ENCODE measurements at regions not wholly inside any gene's neighbourhood (a gene's known extent, or its start where the extent isn't known, plus 50 kb on each side); places are given as distances from the start of the nearest gene placed in this dataset.

GRCh38 chr16:13839577-13839976 lies 80.4 kb upstream of the ERCC4 start:
- Histone ChIP-seq H3K9me3 (no peaks in the 10 kb centered on the region), H3F3A (replicated peaks; ENCODE audit: insufficient read depth) (no peaks in the 10 kb centered on the region), H3K27me3 (ENCODE audit: insufficient read depth) (no peaks in the 10 kb centered on the region; the same call in 1 of the 2 replicates), H2AFZ (ENCODE audit: low read depth) (no peak overlapping the region), H3K36me3 (replicated peaks in 1 of 2; ENCODE audit: control insufficient read depth in 1 of 2, insufficient read depth in 2 of 2, low read length in 1 of 2) (no peaks in the 10 kb centered on the region), H3K9me2 (no peaks in the 10 kb centered on the region), H3K4me2 (no peak overlapping the region), H4K20me1 (ENCODE audit: insufficient read depth) (no peaks in the 10 kb centered on the region), H3K4me3 (ENCODE audit: low read depth in 2 of 2, low read length in 1 of 2) (no peak overlapping the region), H3K79me2 (ENCODE audit: insufficient read depth) (no peaks in the 10 kb centered on the region), H3K9ac (no peak overlapping the region), H3K27ac (ENCODE audit: low read depth in 2 of 2, low read length in 1 of 2) (no peak overlapping the region), H3K4me1 (ENCODE audit: control insufficient read depth in 1 of 2, insufficient read depth in 2 of 2, low read depth in 1 of 2, low read length in 1 of 2) (no peaks in the 10 kb centered on the region)
- CTCF ChIA-PET: no interaction called here
- peak; percentile 7; the same call in 1 of the 2 replicates for TF ChIP-seq CTCF (IDR thresholded peaks at IDR 0.05)
- TF ChIP-seq TEAD4 (IDR thresholded peaks at IDR 0.05; ENCODE audit: borderline replicate concordance, insufficient read depth): no peak
- DNase-seq: no peak
- POLR2A ChIA-PET: no interaction called here
- 5% methylated on average over 3 of the region's 3 CpGs for WGBS (ENCODE audit: low lambda C conversion rate)

GRCh38 chr16:13845232-13845631 lies 74.7 kb upstream of the ERCC4 start:
- Histone ChIP-seq H4K20me1 (ENCODE audit: insufficient read depth) (no peaks in the 10 kb centered on the region), H3K9ac (no peak overlapping the region), H2AFZ (ENCODE audit: low read depth) (no peak overlapping the region), H3K9me3 (no peaks in the 10 kb centered on the region), H3K4me2 (no peak overlapping the region), H3K9me2 (no peaks in the 10 kb centered on the region), H3K36me3 (replicated peaks in 1 of 2; ENCODE audit: control insufficient read depth in 1 of 2, insufficient read depth in 2 of 2, low read length in 1 of 2) (no peaks in the 10 kb centered on the region), H3K27me3 (ENCODE audit: insufficient read depth) (no peaks in the 10 kb centered on the region; the same call in 1 of the 2 replicates), H3K79me2 (ENCODE audit: insufficient read depth) (no peaks in the 10 kb centered on the region), H3K4me3 (ENCODE audit: low read depth in 2 of 2, low read length in 1 of 2) (no peak overlapping the region), H3K27ac (ENCODE audit: low read depth in 2 of 2, low read length in 1 of 2) (no peak overlapping the region), H3K4me1 (ENCODE audit: control insufficient read depth in 1 of 2, insufficient read depth in 2 of 2, low read depth in 1 of 2, low read length in 1 of 2) (no peaks in the 10 kb centered on the region), H3F3A (replicated peaks; ENCODE audit: insufficient read depth) (no peaks in the 10 kb centered on the region)
- ChIA-PET CTCF (no interaction called here), POLR2A (no interaction called here)
- TF ChIP-seq NRF1 (IDR thresholded peaks at IDR 0.05; ENCODE audit: low read depth, low read length): no peak
- no peak for TF ChIP-seq CHD2 (IDR thresholded peaks at IDR 0.05; ENCODE audit: low read length, partially characterized antibody)
- no peak for TF ChIP-seq MXI1 (IDR thresholded peaks at IDR 0.05; ENCODE audit: low read depth, low read length)
- TF ChIP-seq TCF12 (IDR thresholded peaks at IDR 0.05): no peak
- TF ChIP-seq USF1 (IDR thresholded peaks at IDR 0.05; ENCODE audit: borderline replicate concordance, low read depth): no peak
- no peak for TF ChIP-seq TAF1 (IDR thresholded peaks at IDR 0.05; ENCODE audit: borderline replicate concordance, low read depth, low read length)
- TF ChIP-seq PBX3 (IDR thresholded peaks at IDR 0.05): no peak
- no peak for TF ChIP-seq GABPA (IDR thresholded peaks at IDR 0.05; ENCODE audit: low read depth)
- no peak for TF ChIP-seq CTCF (IDR thresholded peaks at IDR 0.05)
- TF ChIP-seq RAD21 (IDR thresholded peaks at IDR 0.05; ENCODE audit: low read length): no peak
- no peak for TF ChIP-seq EP300 (IDR thresholded peaks at IDR 0.05; ENCODE audit: borderline replicate concordance in 1 of 2, low read depth in 1 of 2, low read length in 1 of 2)
- no peak for TF ChIP-seq RXRA (IDR thresholded peaks at IDR 0.05; ENCODE audit: borderline replicate concordance, low read depth)
- no peak for TF ChIP-seq TEAD4 (IDR thresholded peaks at IDR 0.05; ENCODE audit: borderline replicate concordance, insufficient read depth)
- no peak for DNase-seq
- WGBS (ENCODE audit: low lambda C conversion rate): 0% methylated on average over 2 of the region's 2 CpGs

Measured in SK-N-SH (cell line).